SK-N-MC (cell line): ENCODE measurements at regions not wholly inside any gene's neighbourhood (a gene's known extent, or its start where the extent isn't known, plus 50 kb on each side); places are given as distances from the start of the nearest gene placed in this dataset.

Source experiments
- EZH2 ChIP-seq: fragments of 200-600 bp; sonication (generic); IDR thresholded peaks from one replicate; pipeline ENCODE4 v1.6.1; 2017; ENCODE audit warnings: antibody characterized with exemption
- FOXP2 ChIP-seq: optimal IDR thresholded peaks from 2 replicates; pipeline ENCODE3; 2011; ENCODE audit warnings: mild to moderate bottlenecking, moderate library complexity; ENCODE audit not compliant: insufficient read depth; ENCODE audit errors: extremely low read length, control extremely low read depth
- POLR2AphosphoS5 ChIP-seq: IDR thresholded peaks from 2 replicates; pipeline ENCODE4 v1.6.1; 2012; ENCODE audit warnings: mild to moderate bottlenecking, low read depth, low read length, borderline replicate concordance

DNA sequence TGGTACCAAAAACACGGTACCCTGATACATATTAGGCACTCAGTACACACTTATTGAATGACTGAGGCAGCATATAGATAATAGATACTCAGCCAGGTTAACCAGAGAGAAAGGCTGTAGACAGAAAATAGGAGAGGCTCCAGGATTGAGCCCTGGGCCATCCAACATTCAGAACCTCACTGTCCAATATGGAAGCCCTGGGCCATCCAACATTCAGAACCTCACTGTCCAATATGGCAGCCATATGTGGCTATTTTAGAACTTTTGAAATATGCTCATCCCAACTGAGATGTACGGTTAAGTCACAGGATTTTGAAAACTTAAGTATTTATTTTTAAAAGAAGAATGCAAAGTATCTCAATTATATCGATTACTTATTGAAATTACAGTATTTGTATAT lies 142.5 kb upstream of the ID4 start:
- TF ChIP-seq POLR2AphosphoS5: no peak
- no peak for TF ChIP-seq EZH2
- no peak for TF ChIP-seq FOXP2
